ENCODE measurements at regions not wholly inside any gene's neighbourhood (a gene's known extent, or its start where the extent isn't known, plus 50 kb on each side); places are given as distances from the start of the nearest gene placed in this dataset.
A peak's percentile ranks its signal among the peaks of the same experiment; 100 is the strongest.

- Histone ChIP-seq H3K27ac (no peak overlapping the region), H3K36me3 (no peaks in the 10 kb centered on the region), H3K4me3 (no peak overlapping the region), H3K27me3 (no peaks in the 10 kb centered on the region), H3K9me3 (no peaks in the 10 kb centered on the region), H3K4me1 (no peaks in the 10 kb centered on the region)
- DNase-seq (ENCODE audit: extremely low spot score in 2 of 2), result peak in 1 of 2 donors; percentile 52
- TF ChIP-seq, protein P1, sequence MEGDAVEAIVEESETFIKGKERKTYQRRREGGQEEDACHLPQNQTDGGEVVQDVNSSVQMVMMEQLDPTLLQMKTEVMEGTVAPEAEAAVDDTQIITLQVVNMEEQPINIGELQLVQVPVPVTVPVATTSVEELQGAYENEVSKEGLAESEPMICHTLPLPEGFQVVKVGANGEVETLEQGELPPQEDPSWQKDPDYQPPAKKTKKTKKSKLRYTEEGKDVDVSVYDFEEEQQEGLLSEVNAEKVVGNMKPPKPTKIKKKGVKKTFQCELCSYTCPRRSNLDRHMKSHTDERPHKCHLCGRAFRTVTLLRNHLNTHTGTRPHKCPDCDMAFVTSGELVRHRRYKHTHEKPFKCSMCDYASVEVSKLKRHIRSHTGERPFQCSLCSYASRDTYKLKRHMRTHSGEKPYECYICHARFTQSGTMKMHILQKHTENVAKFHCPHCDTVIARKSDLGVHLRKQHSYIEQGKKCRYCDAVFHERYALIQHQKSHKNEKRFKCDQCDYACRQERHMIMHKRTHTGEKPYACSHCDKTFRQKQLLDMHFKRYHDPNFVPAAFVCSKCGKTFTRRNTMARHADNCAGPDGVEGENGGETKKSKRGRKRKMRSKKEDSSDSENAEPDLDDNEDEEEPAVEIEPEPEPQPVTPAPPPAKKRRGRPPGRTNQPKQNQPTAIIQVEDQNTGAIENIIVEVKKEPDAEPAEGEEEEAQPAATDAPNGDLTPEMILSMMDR (IDR thresholded peaks at IDR 0.05), result no peak
- TF ChIP-seq POLR2A (IDR thresholded peaks at IDR 0.05), result no peak
- no peak for TF ChIP-seq POLR2AphosphoS5 (IDR thresholded peaks at IDR 0.05; ENCODE audit: insufficient read depth in 1 of 2, low read depth in 1 of 2)
- intact Hi-C loops (cut with DNase I), result no loop called here
These were observed 103.8 kb upstream of the SYNDIG1 start for GRCh38 chr20:24365670-24366069.

- Histone ChIP-seq H3K36me3 (no peaks in the 10 kb centered on the region), H3K27me3 (no peaks in the 10 kb centered on the region), H3K9me3 (no peaks in the 10 kb centered on the region), H3K27ac (no peak overlapping the region), H3K4me1 (no peaks in the 10 kb centered on the region), H3K4me3 (no peak overlapping the region)
- no peak for TF ChIP-seq POLR2A (IDR thresholded peaks at IDR 0.05)
- TF ChIP-seq, protein P1 (IDR thresholded peaks at IDR 0.05), result no peak
- TF ChIP-seq POLR2AphosphoS5 (IDR thresholded peaks at IDR 0.05; ENCODE audit: insufficient read depth in 1 of 2, low read depth in 1 of 2), result no peak
- no peak for DNase-seq (ENCODE audit: extremely low spot score in 2 of 2)
- intact Hi-C loops (cut with DNase I), result no loop called here
These were observed 104.9 kb upstream of the SYNDIG1 start for GRCh38 chr20:24364482-24364881.

GRCh38 chr20:24363031-24363430 is 106.4 kb upstream of the SYNDIG1 start:
- Histone ChIP-seq H3K9me3 (no peaks in the 10 kb centered on the region), H3K36me3 (no peaks in the 10 kb centered on the region), H3K27ac (no peak overlapping the region), H3K27me3 (no peaks in the 10 kb centered on the region), H3K4me1 (no peaks in the 10 kb centered on the region), H3K4me3 (no peak overlapping the region)
- DNase-seq (ENCODE audit: extremely low spot score in 2 of 2), result peak in 1 of 2 donors; percentile 25
- intact Hi-C loops (cut with DNase I), result no loop called here
- TF ChIP-seq, protein P1 (IDR thresholded peaks at IDR 0.05), result no peak
- no peak for TF ChIP-seq POLR2AphosphoS5 (IDR thresholded peaks at IDR 0.05; ENCODE audit: insufficient read depth in 1 of 2, low read depth in 1 of 2)
- no peak for TF ChIP-seq POLR2A (IDR thresholded peaks at IDR 0.05)

DNA sequence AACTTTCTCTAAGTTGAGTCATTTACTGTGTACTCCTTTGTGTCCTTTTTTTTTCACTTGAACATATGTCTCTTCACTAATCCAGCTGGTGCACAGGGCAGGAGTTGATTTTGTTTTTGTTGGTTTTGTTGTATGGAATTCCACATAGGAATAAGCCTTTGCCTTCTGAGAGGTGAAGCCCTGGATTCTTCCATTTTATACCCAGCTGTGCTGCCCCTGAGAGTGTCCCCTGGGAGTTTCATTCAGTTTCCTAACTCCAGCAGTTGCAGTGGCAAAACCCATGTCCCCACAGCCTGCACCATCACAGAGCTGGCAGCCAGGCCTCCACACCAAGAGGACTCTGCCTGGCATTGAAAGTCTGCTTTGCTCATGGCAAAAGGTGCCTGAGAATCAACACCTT is 107.3 kb upstream of the SYNDIG1 start:
- TF ChIP-seq, protein P1 (IDR thresholded peaks at IDR 0.05), result no peak
- TF ChIP-seq POLR2A (IDR thresholded peaks at IDR 0.05) (no peak), POLR2AphosphoS5 (IDR thresholded peaks at IDR 0.05; ENCODE audit: insufficient read depth in 1 of 2, low read depth in 1 of 2) (no peak)
- Histone ChIP-seq H3K4me1 (no peaks in the 10 kb centered on the region), H3K27me3 (no peaks in the 10 kb centered on the region), H3K4me3 (no peak overlapping the region), H3K36me3 (no peaks in the 10 kb centered on the region), H3K27ac (no peak overlapping the region), H3K9me3 (no peaks in the 10 kb centered on the region)
- intact Hi-C loops (cut with DNase I), result no loop called here
- peak in 1 of 2 donors; percentile 43 for DNase-seq (ENCODE audit: extremely low spot score in 2 of 2)

DNA sequence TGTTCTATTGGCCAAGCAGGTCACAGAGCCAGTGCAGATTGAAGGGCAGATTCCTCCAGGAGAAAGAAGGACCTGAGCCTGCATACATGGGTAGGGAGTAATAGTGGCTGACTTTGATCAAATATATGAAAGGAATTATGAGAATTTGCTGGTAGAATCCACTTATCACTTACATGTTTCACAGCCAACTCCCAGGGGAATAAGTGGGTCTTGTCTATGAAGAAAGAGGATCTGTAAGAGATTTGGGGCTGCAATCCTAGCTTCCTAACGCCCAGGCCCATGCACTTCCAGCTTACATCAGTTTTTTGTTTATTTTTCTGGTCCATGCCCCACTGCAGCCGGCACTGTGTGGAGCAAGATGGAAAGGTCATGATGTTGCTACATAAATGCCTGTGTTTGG is 107.9 kb upstream of the SYNDIG1 start:
- no peak for TF ChIP-seq POLR2A (IDR thresholded peaks at IDR 0.05)
- no peak for TF ChIP-seq POLR2AphosphoS5 (IDR thresholded peaks at IDR 0.05; ENCODE audit: insufficient read depth in 1 of 2, low read depth in 1 of 2)
- TF ChIP-seq, protein P1 (IDR thresholded peaks at IDR 0.05), result no peak
- Histone ChIP-seq H3K9me3 (no peaks in the 10 kb centered on the region), H3K36me3 (no peaks in the 10 kb centered on the region), H3K27me3 (no peaks in the 10 kb centered on the region), H3K27ac (no peak overlapping the region), H3K4me1 (no peaks in the 10 kb centered on the region), H3K4me3 (no peak overlapping the region)
- intact Hi-C loops (cut with DNase I), result no loop called here
- peak in 1 of 2 donors; percentile 37 for DNase-seq (ENCODE audit: extremely low spot score in 2 of 2)

Data from vagina (tissue), 2 donors.